DND-41 (cell line): ENCODE measurements at regions not wholly inside any gene's neighbourhood (a gene's known extent, or its start where the extent isn't known, plus 50 kb on each side); places are given as distances from the start of the nearest gene placed in this dataset.

Experiments
- ATAC-seq: fragments of 200-7000 bp; cut with Tn5 transposase; 3 replicates; pipeline ENCODE4 v1.9.1; 2021; ENCODE audit warnings: low read depth; ENCODE audit not compliant: insufficient read depth
- DNase-seq: peaks from one replicate; pipeline ENCODE4 v3.0.0-alpha.2; 2020
- H2AFZ ChIP-seq: 2 replicates; pipeline ENCODE4 v1.6.0; 2012; ENCODE audit warnings: low read depth, low read length
- H3K27ac ChIP-seq: 2 replicates; pipeline ENCODE4 v1.5.1; 2012; ENCODE audit warnings: low read length, inconsistent platforms
- H3K27me3 ChIP-seq: fragments of 200-600 bp; sonication (generic); 2 replicates; pipeline ENCODE4 v1.6.0; 2012; ENCODE audit warnings: low read length, mild to moderate bottlenecking, inconsistent platforms; ENCODE audit not compliant: insufficient read depth, poor library complexity
- H3K36me3 ChIP-seq: 2 replicates; pipeline ENCODE4 v1.5.1; 2012; ENCODE audit warnings: low read length, inconsistent platforms; ENCODE audit not compliant: insufficient read depth
- H3K4me1 ChIP-seq: 2 replicates; pipeline ENCODE4 v1.5.1; 2012; ENCODE audit warnings: mild to moderate bottlenecking, low read length; ENCODE audit not compliant: insufficient read depth
- H3K4me2 ChIP-seq: 2 replicates; pipeline ENCODE4 v1.6.0; 2012; ENCODE audit warnings: mild to moderate bottlenecking, moderate library complexity, low read length, inconsistent platforms; ENCODE audit not compliant: insufficient read depth
- H3K4me3 ChIP-seq, 2 experiments: fragments of 200-600 bp in 1 of 2; shearing (Covaris generic) in 1 of 2; 2 replicates each; pipeline ENCODE4 v1.5.1; 2012 to 2016; ENCODE audit warnings: inconsistent platforms in 2 of 2, low read length in 2 of 2, mild to moderate bottlenecking in 2 of 2, low read depth in 1 of 2, moderate library complexity in 1 of 2
- H3K79me2 ChIP-seq: 2 replicates; pipeline ENCODE4 v1.6.0; 2012; ENCODE audit warnings: low read length, inconsistent platforms; ENCODE audit not compliant: insufficient read depth
- H3K9ac ChIP-seq: 2 replicates; pipeline ENCODE4 v1.6.0; 2012; ENCODE audit warnings: low read depth, mild to moderate bottlenecking, inconsistent platforms, low read length, moderate library complexity
- H3K9me3 ChIP-seq: 2 replicates; pipeline ENCODE4 v1.5.1; 2012; ENCODE audit warnings: low read length, moderate library complexity, mild to moderate bottlenecking, inconsistent platforms; ENCODE audit not compliant: insufficient read depth, severe bottlenecking
- H4K20me1 ChIP-seq: 2 replicates; pipeline ENCODE4 v1.6.0; 2012; ENCODE audit warnings: low read length; ENCODE audit not compliant: insufficient read depth
- EZH2 ChIP-seq: IDR thresholded peaks from 3 replicates; pipeline ENCODE4 v1.6.1; 2012; ENCODE audit warnings: borderline replicate concordance, low read depth, mild to moderate bottlenecking, moderate library complexity, low read length, inconsistent platforms; ENCODE audit not compliant: severe bottlenecking
- TF ChIP-seq, protein P1 (sequence below): IDR thresholded peaks from 2 replicates; pipeline ENCODE4 v1.5.1; 2012; ENCODE audit warnings: borderline replicate concordance, low read length, moderate library complexity, mild to moderate bottlenecking; ENCODE audit not compliant: poor library complexity, severe bottlenecking; ENCODE audit errors: extremely low read depth

DNA sequence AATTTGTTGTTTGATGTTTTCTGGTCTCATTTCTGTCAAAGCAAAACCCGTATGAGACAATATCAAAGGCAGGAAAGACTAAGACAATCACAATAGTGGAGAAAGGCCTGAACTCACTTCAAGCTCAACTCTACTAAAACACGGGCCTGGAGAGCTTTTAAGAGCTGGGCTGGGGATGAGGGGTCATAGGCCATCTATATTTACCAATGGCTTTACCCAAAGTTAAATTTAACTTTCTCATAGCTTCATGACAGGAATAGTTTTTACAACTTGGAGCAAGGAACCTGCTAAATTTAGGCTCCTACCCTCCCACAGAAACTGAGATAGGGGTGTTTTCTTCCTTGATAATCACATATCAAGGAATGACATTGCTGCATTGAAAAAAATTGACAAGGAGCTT is 223.4 kb upstream of the CHORDC1 start:
- no peak overlapping the region for H2AFZ ChIP-seq
- no peaks in the 10 kb centered on the region for H3K9me3 ChIP-seq
- no peaks in the 10 kb centered on the region for H3K4me1 ChIP-seq
- no peak for DNase-seq
- H4K20me1 ChIP-seq, result no peaks in the 10 kb centered on the region
- H3K79me2 ChIP-seq, result no peaks in the 10 kb centered on the region
- no peaks in the 10 kb centered on the region for H3K36me3 ChIP-seq
- no peak overlapping the region for H3K4me2 ChIP-seq
- TF ChIP-seq, protein P1, sequence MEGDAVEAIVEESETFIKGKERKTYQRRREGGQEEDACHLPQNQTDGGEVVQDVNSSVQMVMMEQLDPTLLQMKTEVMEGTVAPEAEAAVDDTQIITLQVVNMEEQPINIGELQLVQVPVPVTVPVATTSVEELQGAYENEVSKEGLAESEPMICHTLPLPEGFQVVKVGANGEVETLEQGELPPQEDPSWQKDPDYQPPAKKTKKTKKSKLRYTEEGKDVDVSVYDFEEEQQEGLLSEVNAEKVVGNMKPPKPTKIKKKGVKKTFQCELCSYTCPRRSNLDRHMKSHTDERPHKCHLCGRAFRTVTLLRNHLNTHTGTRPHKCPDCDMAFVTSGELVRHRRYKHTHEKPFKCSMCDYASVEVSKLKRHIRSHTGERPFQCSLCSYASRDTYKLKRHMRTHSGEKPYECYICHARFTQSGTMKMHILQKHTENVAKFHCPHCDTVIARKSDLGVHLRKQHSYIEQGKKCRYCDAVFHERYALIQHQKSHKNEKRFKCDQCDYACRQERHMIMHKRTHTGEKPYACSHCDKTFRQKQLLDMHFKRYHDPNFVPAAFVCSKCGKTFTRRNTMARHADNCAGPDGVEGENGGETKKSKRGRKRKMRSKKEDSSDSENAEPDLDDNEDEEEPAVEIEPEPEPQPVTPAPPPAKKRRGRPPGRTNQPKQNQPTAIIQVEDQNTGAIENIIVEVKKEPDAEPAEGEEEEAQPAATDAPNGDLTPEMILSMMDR, result no peak
- no peak for TF ChIP-seq EZH2
- no peak overlapping the region for H3K9ac ChIP-seq
- H3K4me3 ChIP-seq, result no peak overlapping the region
- no peak overlapping the region for H3K27ac ChIP-seq
- H3K27me3 ChIP-seq, result no peaks in the 10 kb centered on the region
- ATAC-seq, result no peak

DNA sequence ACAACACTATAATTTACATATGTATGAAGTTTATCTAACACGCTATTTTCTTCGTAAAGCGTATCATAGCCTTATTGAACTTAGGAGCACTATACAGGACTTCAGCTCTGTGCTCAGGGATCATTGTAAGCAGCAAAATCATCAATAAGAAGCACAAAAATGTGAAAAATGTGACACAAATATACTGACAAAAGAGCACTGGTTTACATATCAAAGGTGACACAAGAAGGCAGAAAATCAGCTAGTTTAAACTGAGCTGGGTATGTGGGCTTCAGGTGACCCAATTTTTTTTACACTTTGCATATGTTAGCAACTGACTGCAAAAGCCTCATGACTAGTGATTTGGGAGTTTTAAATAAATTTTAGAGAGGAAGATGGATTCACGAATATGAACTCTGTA is 215.2 kb upstream of the CHORDC1 start:
- Histone ChIP-seq H3K27me3 (no peaks in the 10 kb centered on the region), H3K4me2 (no peak overlapping the region), H4K20me1 (no peaks in the 10 kb centered on the region), H3K9ac (no peak overlapping the region), H3K79me2 (no peaks in the 10 kb centered on the region), H3K4me3 (no peak overlapping the region), H3K36me3 (no peaks in the 10 kb centered on the region), H3K4me1 (no peaks in the 10 kb centered on the region), H3K27ac (no peak overlapping the region), H2AFZ (no peak overlapping the region), H3K9me3 (no peaks in the 10 kb centered on the region)
- DNase-seq, result no peak
- TF ChIP-seq, protein P1, result no peak
- no peak for TF ChIP-seq EZH2
- ATAC-seq, result no peak

DNA sequence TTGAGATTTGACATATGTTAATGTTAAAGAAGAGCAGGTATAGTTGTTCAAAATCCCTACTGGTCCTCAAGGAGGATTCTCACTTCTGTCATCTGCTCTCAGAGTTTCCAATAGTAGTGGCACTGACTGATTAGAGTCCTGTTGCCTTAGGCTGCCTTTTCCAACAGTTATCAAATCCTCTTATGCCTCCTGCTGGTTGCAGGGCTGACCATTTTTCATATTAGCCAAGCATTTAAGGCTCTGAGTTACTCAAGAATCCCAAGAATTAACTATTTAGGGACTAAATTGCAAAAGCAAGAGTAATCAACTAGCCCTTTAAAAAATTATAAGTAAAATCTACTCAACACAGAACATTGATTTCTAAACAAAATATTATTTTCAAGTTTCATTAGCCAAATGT is 212.0 kb upstream of the CHORDC1 start:
- Histone ChIP-seq H3K27me3 (no peaks in the 10 kb centered on the region), H4K20me1 (no peaks in the 10 kb centered on the region), H3K4me1 (no peaks in the 10 kb centered on the region), H3K79me2 (no peaks in the 10 kb centered on the region), H3K36me3 (no peaks in the 10 kb centered on the region), H3K27ac (no peak overlapping the region), H3K4me3 (no peak overlapping the region), H3K9ac (no peak overlapping the region), H2AFZ (no peak overlapping the region), H3K4me2 (no peak overlapping the region), H3K9me3 (no peaks in the 10 kb centered on the region)
- DNase-seq (no peak), ATAC-seq (no peak)
- TF ChIP-seq, protein P1, result no peak
- TF ChIP-seq EZH2, result no peak

DNA sequence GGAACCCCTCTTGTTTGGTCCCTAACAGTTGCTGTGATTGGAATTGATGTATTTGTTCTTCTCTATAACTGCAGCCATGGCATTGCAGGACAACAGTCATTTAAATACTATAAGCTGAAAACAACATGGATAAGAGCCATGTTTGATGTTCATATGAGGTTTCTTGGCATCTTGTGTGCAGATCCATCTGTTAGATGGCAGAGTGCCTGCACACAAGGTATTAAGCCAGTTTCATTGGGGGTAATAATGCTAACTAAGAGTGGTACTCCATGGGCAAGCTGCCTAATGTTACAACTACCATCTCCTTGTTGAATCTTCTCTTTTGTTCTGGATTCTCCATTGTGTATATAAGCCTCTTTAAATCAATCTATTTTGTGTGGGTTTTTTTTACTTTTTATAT is 206.0 kb upstream of the CHORDC1 start:
- Histone ChIP-seq H2AFZ (no peak overlapping the region), H4K20me1 (no peaks in the 10 kb centered on the region), H3K4me1 (no peaks in the 10 kb centered on the region), H3K4me2 (no peak overlapping the region), H3K79me2 (no peaks in the 10 kb centered on the region), H3K9me3 (no peaks in the 10 kb centered on the region), H3K36me3 (no peaks in the 10 kb centered on the region), H3K27ac (no peak overlapping the region), H3K4me3 (no peak overlapping the region), H3K27me3 (no peaks in the 10 kb centered on the region), H3K9ac (no peak overlapping the region)
- DNase-seq (no peak), ATAC-seq (no peak)
- TF ChIP-seq EZH2, result no peak
- TF ChIP-seq, protein P1, result no peak
